DMS153 treated with DMSO at 0.1 percent for 48 hours (cell line): ENCODE measurements at regions not wholly inside any gene's neighbourhood (a gene's known extent, or its start where the extent isn't known, plus 50 kb on each side); places are given as distances from the start of the nearest gene placed in this dataset.
"Not testable (repeated sequence)": the region's sequence is repeated elsewhere in the genome, so short reads cannot be mapped to it uniquely, and the experiment has no call there.

Experiments
- DNase-seq: peaks from one replicate; lab custom pipeline; 2025; ENCODE audit not compliant: unreplicated experiment; lab: John Stamatoyannopoulos, UW

GRCh38 chr5:43837091-43837490 is 234.1 kb downstream of the NNT start:
- DNase-seq: no peak

GRCh38 chr5:43833961-43834360 is 231.0 kb downstream of the NNT start:
- DNase-seq: no peak

- DNase-seq: not testable (repeated sequence)
These were observed 221.5 kb downstream of the NNT start for GRCh38 chr5:43824325-43824964.

- DNase-seq: not testable (repeated sequence)
These were observed 215.4 kb downstream of the NNT start for GRCh38 chr5:43818394-43818793.

GRCh38 chr5:43815497-43815896 is 212.5 kb downstream of the NNT start:
- no peak for DNase-seq

- no peak for DNase-seq
These were observed 201.7 kb downstream of the NNT start for GRCh38 chr5:43804723-43805122.

- DNase-seq: no peak
These were observed 201.1 kb downstream of the NNT start for GRCh38 chr5:43804041-43804440.

- no peak for DNase-seq
These were observed 199.7 kb downstream of the NNT start for GRCh38 chr5:43802651-43803050.

GRCh38 chr5:43802119-43802518 is 199.1 kb downstream of the NNT start:
- DNase-seq: no peak

- no peak for DNase-seq
These were observed 195.8 kb downstream of the NNT start for GRCh38 chr5:43798740-43799139.

GRCh38 chr5:43791880-43792279 is 188.9 kb downstream of the NNT start:
- DNase-seq: not testable (repeated sequence)

- DNase-seq: no peak
These were observed 182.2 kb downstream of the NNT start for GRCh38 chr5:43785198-43785597.

- no peak for DNase-seq
These were observed 177.6 kb downstream of the NNT start for GRCh38 chr5:43780586-43780985.

GRCh38 chr5:43774881-43775399 is 172.0 kb downstream of the NNT start:
- DNase-seq: no peak

- DNase-seq: no peak
These were observed 170.5 kb downstream of the NNT start for GRCh38 chr5:43773478-43773844.

GRCh38 chr5:43772764-43773477 is 169.9 kb downstream of the NNT start:
- DNase-seq: peak; percentile 37

- DNase-seq: no peak
These were observed 169.4 kb downstream of the NNT start for GRCh38 chr5:43772458-43772763.

- no peak for DNase-seq
These were observed 168.6 kb downstream of the NNT start for GRCh38 chr5:43771611-43772031.

- no peak for DNase-seq
These were observed 166.8 kb downstream of the NNT start for GRCh38 chr5:43769571-43770355.
